GM12891 (cell line): ENCODE measurements at regions not wholly inside any gene's neighbourhood (a gene's known extent, or its start where the extent isn't known, plus 50 kb on each side); places are given as distances from the start of the nearest gene placed in this dataset.
A peak's percentile ranks its signal among the peaks of the same experiment; 100 is the strongest.

Experiments
- PAX5 ChIP-seq: IDR thresholded peaks from 2 replicates; pipeline ENCODE4 v1.6.1; 2011; ENCODE audit warnings: low read length, moderate library complexity, mild to moderate bottlenecking; ENCODE audit not compliant: insufficient read depth, severe bottlenecking
- POLR2A ChIP-seq: IDR thresholded peaks from 2 replicates; pipeline ENCODE4 v1.6.1; 2011; ENCODE audit warnings: low read depth, low read length, control low read depth
- POLR2AphosphoS5 ChIP-seq: IDR thresholded peaks from 2 replicates; pipeline ENCODE4 v1.6.1; 2011; ENCODE audit warnings: low read depth, low read length, control low read depth
- POU2F2 ChIP-seq: IDR thresholded peaks from 2 replicates; pipeline ENCODE4 v1.6.1; 2011; ENCODE audit warnings: low read depth, mild to moderate bottlenecking, control low read depth, low read length, moderate library complexity
- SPI1 ChIP-seq: IDR thresholded peaks from 2 replicates; pipeline ENCODE4 v1.6.1; 2011; ENCODE audit warnings: low read depth, low read length, control low read depth
- TAF1 ChIP-seq: IDR thresholded peaks from 2 replicates; pipeline ENCODE4 v1.6.1; 2011; ENCODE audit warnings: low read depth, low read length, control low read depth

GRCh38 chr2:20144861-20145260, 80.1 kb downstream of the SDC1 start:
- TF ChIP-seq TAF1 (no peak), POLR2AphosphoS5 (no peak), SPI1 (peak; percentile 78), POLR2A (no peak), POU2F2 (no peak), PAX5 (no peak)
